SU-DHL-6 (cell line): ENCODE measurements at regions not wholly inside any gene's neighbourhood (a gene's known extent, or its start where the extent isn't known, plus 50 kb on each side); places are given as distances from the start of the nearest gene placed in this dataset.

Experiments used
- EZH2phosphoT487 ChIP-seq: fragments of 200-600 bp; sonication (generic), shearing (Covaris generic); conservative IDR thresholded peaks from 2 replicates; pipeline ENCODE4 v1.6.1; 2018; ENCODE audit warnings: mild to moderate bottlenecking, antibody characterized with exemption, low read length, moderate library complexity, mixed read lengths
- TF ChIP-seq, protein P1 (sequence below): fragments of 200-600 bp; sonication (generic); IDR thresholded peaks from one replicate; pipeline ENCODE4 v1.5.1; 2017; ENCODE audit warnings: antibody characterized with exemption, mild to moderate bottlenecking, low read length, moderate library complexity; ENCODE audit not compliant: insufficient read depth, poor library complexity, severe bottlenecking

DNA sequence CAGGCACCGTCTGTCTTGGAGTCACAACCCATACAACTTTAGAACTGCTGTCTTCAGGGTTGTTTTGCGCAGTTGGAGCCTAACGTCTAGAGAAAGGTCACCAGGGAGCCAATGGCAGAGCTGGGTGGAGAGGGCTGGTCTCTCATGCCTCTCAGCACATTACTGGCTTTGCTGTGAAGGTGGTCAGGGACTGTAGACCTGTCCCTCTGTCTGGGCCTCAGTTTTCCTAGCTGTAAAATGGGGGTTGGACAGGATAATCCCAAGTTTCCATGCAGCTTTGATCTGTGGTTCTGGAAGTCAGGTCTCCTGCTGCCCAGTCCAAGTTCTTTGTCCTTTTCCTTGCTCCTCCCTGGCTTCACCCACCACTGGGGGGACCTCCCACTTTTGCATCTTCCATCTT lies 52.2 kb upstream of the EPB41L1 start:
- TF ChIP-seq, protein P1, sequence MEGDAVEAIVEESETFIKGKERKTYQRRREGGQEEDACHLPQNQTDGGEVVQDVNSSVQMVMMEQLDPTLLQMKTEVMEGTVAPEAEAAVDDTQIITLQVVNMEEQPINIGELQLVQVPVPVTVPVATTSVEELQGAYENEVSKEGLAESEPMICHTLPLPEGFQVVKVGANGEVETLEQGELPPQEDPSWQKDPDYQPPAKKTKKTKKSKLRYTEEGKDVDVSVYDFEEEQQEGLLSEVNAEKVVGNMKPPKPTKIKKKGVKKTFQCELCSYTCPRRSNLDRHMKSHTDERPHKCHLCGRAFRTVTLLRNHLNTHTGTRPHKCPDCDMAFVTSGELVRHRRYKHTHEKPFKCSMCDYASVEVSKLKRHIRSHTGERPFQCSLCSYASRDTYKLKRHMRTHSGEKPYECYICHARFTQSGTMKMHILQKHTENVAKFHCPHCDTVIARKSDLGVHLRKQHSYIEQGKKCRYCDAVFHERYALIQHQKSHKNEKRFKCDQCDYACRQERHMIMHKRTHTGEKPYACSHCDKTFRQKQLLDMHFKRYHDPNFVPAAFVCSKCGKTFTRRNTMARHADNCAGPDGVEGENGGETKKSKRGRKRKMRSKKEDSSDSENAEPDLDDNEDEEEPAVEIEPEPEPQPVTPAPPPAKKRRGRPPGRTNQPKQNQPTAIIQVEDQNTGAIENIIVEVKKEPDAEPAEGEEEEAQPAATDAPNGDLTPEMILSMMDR = no peak
- no peak for TF ChIP-seq EZH2phosphoT487
